Neural progenitor cell (in vitro differentiated cells): ENCODE measurements at regions not wholly inside any gene's neighbourhood (a gene's known extent, or its start where the extent isn't known, plus 50 kb on each side); places are given as distances from the start of the nearest gene placed in this dataset.

Source experiments
- CTCF ChIP-seq: fragments of 200-600 bp; sonication (generic); IDR thresholded peaks from 2 replicates; pipeline ENCODE4 v1.5.1; 2017; ENCODE audit warnings: antibody characterized with exemption, mild to moderate bottlenecking
- EZH2 ChIP-seq: fragments of 200-600 bp; sonication (generic); IDR thresholded peaks from 2 replicates; pipeline ENCODE4 v1.6.1; 2017; ENCODE audit warnings: antibody characterized with exemption, mild to moderate bottlenecking, moderate library complexity

- no peak for TF ChIP-seq CTCF
- TF ChIP-seq EZH2: no peak
Observed at GRCh38 chr3:3240986-3241385, 61.5 kb upstream of the CRBN start.
